HL-60 (cell line): ENCODE measurements at regions not wholly inside any gene's neighbourhood (a gene's known extent, or its start where the extent isn't known, plus 50 kb on each side); places are given as distances from the start of the nearest gene placed in this dataset.

Experiments
- DNase-seq, 2 experiments: peaks; one replicate each; pipeline ENCODE4 v3.0.0-alpha.2; 2010 to 2020; ENCODE audit warnings: low read depth in 1 of 2, low spot score in 1 of 2
- H3K27ac ChIP-seq: fragments of 250-450 bp; sonication (Bioruptor Pico); replicated peaks from 2 replicates; pipeline ENCODE4 v1.5.1; 2020; ENCODE audit warnings: mild to moderate bottlenecking, moderate library complexity
- H3K27me3 ChIP-seq: fragments of 250-450 bp; sonication (Bioruptor Pico); 2 replicates; pipeline ENCODE4 v1.5.1; 2021; ENCODE audit warnings: mild to moderate bottlenecking, moderate library complexity; ENCODE audit not compliant: insufficient read depth, poor library complexity, severe bottlenecking
- H3K4me3 ChIP-seq: replicated peaks from 2 replicates; pipeline ENCODE4 v1.5.1; 2011; ENCODE audit warnings: mild to moderate bottlenecking, control low read depth, low read length; ENCODE audit not compliant: insufficient read depth
- GABPA ChIP-seq: IDR thresholded peaks from 2 replicates; pipeline ENCODE4 v1.6.1; 2012; ENCODE audit warnings: low read depth
- POLR2AphosphoS5 ChIP-seq: IDR thresholded peaks from 2 replicates; pipeline ENCODE4 v1.6.1; 2012; ENCODE audit warnings: low read depth
- SPI1 ChIP-seq: IDR thresholded peaks from 2 replicates; pipeline ENCODE4 v1.6.1; 2012; ENCODE audit warnings: low read depth, mild to moderate bottlenecking, borderline replicate concordance
- TF ChIP-seq, protein P1 (sequence below): IDR thresholded peaks from one replicate; pipeline ENCODE4 v1.5.1; 2011; ENCODE audit warnings: low read length, control low read depth, inconsistent platforms; ENCODE audit not compliant: insufficient read depth
- TF ChIP-seq, protein P2 (sequence below): IDR thresholded peaks from 2 replicates; pipeline ENCODE4 v1.6.1; 2012; ENCODE audit warnings: low read depth; ENCODE audit not compliant: insufficient replicate concordance

GRCh38 chr10:36129051-36129450 is 487.0 kb upstream of the FZD8 start:
- no peak for TF ChIP-seq POLR2AphosphoS5
- TF ChIP-seq SPI1: no peak
- TF ChIP-seq, protein P1, sequence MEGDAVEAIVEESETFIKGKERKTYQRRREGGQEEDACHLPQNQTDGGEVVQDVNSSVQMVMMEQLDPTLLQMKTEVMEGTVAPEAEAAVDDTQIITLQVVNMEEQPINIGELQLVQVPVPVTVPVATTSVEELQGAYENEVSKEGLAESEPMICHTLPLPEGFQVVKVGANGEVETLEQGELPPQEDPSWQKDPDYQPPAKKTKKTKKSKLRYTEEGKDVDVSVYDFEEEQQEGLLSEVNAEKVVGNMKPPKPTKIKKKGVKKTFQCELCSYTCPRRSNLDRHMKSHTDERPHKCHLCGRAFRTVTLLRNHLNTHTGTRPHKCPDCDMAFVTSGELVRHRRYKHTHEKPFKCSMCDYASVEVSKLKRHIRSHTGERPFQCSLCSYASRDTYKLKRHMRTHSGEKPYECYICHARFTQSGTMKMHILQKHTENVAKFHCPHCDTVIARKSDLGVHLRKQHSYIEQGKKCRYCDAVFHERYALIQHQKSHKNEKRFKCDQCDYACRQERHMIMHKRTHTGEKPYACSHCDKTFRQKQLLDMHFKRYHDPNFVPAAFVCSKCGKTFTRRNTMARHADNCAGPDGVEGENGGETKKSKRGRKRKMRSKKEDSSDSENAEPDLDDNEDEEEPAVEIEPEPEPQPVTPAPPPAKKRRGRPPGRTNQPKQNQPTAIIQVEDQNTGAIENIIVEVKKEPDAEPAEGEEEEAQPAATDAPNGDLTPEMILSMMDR: no peak
- TF ChIP-seq GABPA: no peak
- TF ChIP-seq, protein P2, sequence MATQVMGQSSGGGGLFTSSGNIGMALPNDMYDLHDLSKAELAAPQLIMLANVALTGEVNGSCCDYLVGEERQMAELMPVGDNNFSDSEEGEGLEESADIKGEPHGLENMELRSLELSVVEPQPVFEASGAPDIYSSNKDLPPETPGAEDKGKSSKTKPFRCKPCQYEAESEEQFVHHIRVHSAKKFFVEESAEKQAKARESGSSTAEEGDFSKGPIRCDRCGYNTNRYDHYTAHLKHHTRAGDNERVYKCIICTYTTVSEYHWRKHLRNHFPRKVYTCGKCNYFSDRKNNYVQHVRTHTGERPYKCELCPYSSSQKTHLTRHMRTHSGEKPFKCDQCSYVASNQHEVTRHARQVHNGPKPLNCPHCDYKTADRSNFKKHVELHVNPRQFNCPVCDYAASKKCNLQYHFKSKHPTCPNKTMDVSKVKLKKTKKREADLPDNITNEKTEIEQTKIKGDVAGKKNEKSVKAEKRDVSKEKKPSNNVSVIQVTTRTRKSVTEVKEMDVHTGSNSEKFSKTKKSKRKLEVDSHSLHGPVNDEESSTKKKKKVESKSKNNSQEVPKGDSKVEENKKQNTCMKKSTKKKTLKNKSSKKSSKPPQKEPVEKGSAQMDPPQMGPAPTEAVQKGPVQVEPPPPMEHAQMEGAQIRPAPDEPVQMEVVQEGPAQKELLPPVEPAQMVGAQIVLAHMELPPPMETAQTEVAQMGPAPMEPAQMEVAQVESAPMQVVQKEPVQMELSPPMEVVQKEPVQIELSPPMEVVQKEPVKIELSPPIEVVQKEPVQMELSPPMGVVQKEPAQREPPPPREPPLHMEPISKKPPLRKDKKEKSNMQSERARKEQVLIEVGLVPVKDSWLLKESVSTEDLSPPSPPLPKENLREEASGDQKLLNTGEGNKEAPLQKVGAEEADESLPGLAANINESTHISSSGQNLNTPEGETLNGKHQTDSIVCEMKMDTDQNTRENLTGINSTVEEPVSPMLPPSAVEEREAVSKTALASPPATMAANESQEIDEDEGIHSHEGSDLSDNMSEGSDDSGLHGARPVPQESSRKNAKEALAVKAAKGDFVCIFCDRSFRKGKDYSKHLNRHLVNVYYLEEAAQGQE: no peak
- DNase-seq: no peak
- no peak overlapping the region for H3K27ac ChIP-seq
- H3K4me3 ChIP-seq: no peak overlapping the region
- no peaks in the 10 kb centered on the region for H3K27me3 ChIP-seq

DNA sequence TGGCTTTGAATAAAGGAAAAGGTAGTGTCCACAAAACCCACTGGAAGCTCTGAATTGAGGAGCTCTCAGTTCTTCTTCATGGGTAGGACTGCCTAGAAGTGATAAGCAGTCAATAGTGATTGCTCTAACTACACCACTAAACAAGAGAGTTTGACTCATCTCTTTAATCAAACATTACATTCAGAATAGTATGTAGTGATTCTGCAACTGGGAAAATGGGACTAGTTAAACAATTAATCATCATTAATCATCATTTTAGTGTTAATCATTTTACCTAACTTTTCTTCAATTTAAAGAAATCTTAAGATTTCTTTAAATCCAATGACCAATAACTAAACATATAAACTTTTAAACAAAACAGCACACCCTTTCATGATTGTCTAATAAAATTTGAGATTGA is 484.0 kb upstream of the FZD8 start:
- Histone ChIP-seq H3K27ac (no peak overlapping the region), H3K4me3 (no peak overlapping the region), H3K27me3 (no peaks in the 10 kb centered on the region)
- TF ChIP-seq, protein P1: no peak
- TF ChIP-seq SPI1 (no peak), POLR2AphosphoS5 (no peak)
- DNase-seq: no peak

GRCh38 chr10:36119455-36119854 is 477.4 kb upstream of the FZD8 start:
- no peak overlapping the region for H3K27ac ChIP-seq
- no peaks in the 10 kb centered on the region for H3K27me3 ChIP-seq
- no peak for DNase-seq
- H3K4me3 ChIP-seq: no peak overlapping the region
- TF ChIP-seq, protein P2: no peak
- TF ChIP-seq GABPA (no peak), SPI1 (no peak), POLR2AphosphoS5 (no peak)
- TF ChIP-seq, protein P1: no peak

GRCh38 chr10:36118314-36118713 is 476.2 kb upstream of the FZD8 start:
- Histone ChIP-seq H3K27me3 (no peaks in the 10 kb centered on the region), H3K4me3 (no peak overlapping the region), H3K27ac (no peak overlapping the region)
- no peak for DNase-seq
- TF ChIP-seq, protein P1: no peak
- TF ChIP-seq SPI1 (no peak), POLR2AphosphoS5 (no peak), GABPA (no peak)
- TF ChIP-seq, protein P2: no peak
